CD4-positive, alpha-beta T cell treated with Interferon gamma for 1 hour (primary cell): ENCODE measurements at regions not wholly inside any gene's neighbourhood (a gene's known extent, or its start where the extent isn't known, plus 50 kb on each side); places are given as distances from the start of the nearest gene placed in this dataset.

Experiments
- DNase-seq: peaks from one replicate; pipeline ENCODE4 v3.0.0-alpha.2; 2020

DNA sequence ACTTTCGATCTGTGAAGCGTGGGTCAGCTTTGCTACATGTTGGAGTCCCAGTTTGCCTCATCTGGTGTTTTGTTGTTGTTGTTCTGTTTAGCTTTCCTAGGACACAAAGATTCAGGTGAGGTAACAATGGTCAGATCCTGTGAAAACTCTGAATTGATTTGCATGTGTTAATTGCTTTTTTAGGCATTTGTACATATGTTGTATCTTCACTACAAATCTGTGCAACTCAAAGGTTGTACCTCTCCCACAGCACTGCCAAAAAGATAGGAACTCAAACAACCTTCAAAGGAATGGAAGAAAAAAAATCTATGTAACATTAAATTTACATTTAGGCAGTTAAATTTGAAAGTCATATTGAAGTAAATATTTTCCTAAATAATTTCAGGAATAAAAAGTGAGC is 518.5 kb upstream of the TENM4 start:
- no peak for DNase-seq

DNA sequence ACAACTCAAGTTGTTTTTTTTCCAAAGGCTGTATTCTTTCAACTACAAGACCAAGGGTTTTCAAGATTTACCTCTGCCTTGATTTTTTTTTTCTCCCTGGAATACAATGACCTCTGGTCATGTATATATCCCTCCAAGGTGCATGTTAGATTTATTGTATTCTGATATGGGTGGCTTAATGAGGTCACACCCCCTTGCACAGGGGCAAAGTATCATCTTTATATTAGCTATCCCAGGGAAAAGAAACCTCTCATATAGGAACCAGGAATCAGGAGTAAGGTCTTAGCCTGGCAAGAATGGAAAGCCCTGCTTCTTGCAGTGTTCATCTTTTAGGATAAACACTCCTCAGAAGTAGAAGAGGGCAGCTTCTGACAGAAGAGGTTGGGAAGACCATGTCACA is 516.9 kb upstream of the TENM4 start:
- no peak for DNase-seq

DNA sequence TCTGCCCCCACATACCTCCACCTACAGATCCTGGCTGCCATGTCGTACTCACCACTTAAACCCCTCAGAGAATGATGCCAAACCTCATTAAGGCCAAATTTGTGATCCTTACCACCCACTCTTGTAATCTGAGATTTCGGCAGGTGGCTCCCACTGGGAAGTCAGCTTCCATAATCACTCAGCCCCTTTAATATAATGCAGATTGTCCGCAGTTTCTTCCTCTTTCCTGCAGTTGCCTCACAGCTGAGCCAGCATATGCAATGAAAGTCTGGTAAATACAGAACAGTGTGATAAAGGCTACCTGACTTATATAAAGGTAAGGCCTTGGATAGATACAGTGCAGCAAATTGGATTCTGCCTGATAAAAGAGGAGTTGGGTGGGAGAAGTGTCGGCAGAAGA is 515.2 kb upstream of the TENM4 start:
- no peak for DNase-seq

DNA sequence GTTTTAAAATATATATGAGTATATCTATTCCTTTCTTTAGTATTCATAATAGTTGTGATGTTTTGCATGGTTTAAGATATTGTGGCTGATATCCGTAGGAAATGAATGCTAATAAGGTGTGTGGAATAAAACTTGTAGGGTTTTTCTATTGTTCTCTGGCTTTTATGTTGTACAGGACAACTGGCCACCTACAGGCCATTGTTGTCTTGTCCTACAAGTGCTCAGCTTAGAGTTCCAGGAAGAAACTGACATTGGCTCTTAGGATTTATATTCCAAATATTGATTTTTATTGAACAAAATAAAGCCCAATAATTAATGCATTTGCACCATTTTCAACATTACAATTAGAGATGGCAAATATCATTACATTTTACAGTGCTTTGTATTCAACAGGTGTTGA is 512.8 kb upstream of the TENM4 start:
- DNase-seq, result no peak

DNA sequence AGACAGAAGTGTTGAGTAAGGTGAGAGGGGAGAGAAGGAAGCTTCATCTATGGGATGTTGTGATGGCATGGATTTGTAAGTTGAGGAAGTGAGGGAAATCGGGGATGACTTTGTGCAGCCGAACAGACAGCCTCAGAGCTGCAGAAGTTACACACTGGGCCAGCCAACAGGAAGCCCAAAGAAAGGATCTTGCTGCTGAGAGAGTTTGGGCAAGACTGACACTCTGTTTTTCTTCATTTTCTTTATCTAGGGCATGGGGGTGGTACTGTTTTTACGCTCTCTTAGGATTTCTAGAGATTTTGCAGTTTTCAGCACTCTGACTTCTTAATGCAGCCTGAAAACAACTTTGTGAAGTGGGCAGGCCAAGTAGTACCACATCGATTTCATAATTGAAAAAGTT is 509.9 kb upstream of the TENM4 start:
- no peak for DNase-seq

DNA sequence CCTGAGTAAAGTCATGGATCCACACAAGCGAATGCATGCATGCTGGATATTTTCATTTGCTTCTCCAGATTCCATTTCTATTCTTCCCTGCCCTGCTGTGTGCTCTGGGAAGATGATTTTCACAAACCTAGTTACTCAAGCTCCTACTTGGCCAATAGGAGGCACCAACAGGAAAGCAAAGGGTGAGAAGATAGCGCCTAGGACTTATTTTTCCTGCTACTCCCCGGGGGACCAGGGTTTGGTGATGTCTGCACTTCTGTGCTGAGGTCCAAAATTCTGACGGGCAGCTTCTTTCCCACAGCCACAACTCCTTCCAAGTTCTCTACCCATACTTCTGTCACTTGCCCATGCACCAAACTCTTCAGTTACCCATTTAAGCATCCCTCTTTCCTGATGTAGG is 509.3 kb upstream of the TENM4 start:
- DNase-seq, result no peak

DNA sequence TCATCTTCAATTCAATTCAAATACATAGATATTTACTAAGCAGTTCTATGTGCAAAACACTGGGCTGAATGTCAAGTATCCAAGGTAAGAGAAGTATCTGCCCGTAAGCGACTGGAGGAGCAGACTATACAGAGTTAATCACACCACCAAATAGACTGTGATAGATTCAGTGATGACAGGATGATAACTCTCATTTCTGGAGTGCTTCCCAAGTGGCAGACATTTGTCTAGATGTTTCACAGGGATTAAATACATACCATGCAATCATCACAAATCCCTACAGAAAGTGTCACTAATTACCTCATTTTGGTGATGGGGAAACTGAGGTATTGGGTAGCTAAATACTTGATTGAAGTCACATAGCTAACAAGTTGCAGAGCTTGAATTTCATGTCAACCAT is 508.7 kb upstream of the TENM4 start:
- DNase-seq, result no peak

DNA sequence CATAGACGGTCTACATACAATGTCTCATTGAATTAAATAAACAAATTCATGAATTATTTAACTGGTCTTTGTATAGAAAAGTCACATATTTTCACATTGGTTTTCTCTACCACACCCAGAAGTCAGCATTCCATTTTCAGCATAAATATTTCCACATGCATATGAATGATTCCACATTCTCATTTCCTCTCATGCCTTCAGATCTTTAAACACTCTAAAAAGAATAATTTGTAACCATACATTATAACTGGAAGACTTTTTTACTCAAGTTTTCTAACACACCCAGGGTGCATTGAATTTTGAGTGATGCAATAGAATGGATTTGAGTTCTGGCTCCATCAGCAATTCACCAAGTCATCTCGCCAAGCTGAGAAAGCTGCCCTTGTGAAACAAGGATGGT is 501.8 kb upstream of the TENM4 start:
- no peak for DNase-seq

DNA sequence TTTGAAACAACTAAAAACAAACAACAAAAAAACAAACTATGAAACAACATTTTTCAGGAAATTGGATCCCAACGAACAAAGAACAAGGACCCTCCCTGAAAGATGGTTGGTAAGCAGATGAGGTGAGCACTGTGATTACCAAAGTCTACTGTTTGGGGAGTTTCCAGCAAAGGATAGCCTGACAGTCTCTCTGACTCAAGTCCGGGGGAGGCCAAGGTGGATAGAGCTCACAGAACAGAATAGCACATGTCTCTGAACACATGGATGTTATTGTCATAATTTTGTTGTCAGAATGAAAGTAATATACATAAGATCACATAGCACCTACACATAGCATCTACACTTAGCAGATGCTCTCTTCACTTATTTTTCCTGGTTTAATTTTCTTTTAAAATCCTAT is 501.3 kb upstream of the TENM4 start:
- DNase-seq, result no peak

DNA sequence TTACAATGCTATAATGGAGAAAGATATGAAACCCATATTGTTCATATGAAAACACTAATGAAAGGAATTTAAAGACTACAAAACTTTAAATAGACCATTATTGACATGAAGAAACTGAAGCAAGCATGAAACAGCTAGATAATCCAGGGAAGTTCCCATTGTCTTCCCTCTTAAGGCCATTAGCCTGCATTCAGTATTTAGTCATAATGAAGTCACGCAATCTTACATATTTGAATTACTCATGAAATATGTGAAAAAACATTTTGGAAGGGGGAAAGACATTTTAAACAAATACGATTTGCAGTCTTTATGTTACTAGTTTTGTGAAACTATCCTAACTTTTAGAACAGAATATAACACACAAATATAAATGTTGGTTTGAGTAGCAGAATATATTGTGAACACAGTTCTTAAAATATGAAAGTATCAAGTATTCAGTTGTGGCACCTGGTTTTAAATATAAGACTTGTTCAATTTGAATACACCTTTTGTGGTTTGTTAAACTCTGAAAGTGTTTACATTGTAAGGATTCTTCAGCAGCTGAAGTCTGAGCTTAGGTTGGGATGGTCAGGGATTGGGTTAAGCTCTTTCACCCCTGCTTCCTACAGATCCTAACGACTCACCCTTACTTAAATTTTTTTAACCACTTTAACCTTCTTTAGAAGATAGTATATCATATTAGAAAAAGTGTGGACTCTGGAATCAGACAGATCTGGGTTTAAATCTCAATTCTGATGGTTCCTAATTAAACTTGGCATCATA is 500.3 kb upstream of the TENM4 start:
- DNase-seq, result no peak

DNA sequence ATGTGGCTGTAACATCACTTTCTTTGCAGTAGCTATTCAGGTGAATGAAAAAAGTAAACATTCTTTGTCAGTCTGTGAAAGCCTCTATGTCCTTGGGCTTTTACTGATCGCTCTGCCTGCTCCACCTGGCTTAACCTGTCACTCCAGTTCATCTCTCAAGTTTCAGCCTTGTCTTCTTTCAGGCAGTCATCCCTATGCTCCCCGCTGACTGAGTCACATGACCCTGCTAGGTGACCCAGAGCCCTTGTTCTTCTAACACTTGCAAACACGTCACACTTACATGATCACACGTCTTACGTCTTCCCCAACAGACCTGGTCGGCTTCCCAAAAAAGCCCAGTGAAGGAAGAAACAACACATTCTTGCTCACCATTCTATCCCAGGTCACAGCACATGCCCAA is 499.3 kb upstream of the TENM4 start:
- DNase-seq, result no peak

DNA sequence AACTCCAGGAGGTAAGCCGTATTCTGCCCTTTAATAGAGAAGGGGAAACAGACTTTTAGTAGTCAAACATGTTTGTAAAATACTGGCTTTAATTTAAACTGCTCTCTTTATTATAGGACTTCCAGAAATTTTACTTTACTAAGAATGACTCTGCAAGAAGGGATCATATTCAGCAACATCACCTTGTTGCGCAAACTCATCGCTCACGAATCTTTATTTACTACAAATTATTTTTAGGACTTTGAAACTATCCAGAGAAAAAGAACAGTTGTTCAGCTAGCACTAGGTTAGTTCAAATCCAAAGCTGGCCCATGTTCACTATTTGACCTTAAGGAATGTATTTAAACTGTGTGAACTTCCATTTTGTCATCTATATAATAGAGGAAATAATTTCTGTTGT is 498.3 kb upstream of the TENM4 start:
- DNase-seq, result no peak

DNA sequence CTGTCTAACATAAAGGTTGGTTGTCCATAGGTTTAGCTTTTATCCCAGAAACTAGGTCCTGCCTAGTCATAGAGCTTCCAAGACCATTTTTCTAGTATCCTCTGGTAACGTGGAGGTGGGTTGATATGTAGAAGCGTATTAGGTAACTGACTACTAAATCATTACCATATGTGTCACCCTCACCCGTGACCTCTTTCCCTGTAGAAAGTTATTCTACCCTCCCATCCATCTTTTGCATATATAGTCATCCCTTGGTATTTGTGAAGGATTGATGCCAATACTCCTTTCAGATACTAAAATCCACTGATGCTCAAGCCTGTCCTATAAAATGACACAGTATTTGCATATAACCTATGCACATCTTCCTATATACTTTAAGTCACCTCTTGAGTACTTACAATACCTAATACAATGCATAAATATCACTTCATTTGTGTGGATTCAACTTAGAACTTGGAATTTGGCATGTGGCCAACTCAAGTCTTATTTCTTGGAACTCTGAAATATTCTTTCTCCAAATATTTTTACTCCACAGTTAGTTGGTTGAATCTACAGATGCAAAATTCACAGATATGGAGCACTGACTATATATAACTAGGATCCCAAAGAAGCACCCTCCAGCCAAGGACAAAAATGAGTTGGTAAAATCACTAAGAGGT is 497.0 kb upstream of the TENM4 start:
- DNase-seq, result no peak

DNA sequence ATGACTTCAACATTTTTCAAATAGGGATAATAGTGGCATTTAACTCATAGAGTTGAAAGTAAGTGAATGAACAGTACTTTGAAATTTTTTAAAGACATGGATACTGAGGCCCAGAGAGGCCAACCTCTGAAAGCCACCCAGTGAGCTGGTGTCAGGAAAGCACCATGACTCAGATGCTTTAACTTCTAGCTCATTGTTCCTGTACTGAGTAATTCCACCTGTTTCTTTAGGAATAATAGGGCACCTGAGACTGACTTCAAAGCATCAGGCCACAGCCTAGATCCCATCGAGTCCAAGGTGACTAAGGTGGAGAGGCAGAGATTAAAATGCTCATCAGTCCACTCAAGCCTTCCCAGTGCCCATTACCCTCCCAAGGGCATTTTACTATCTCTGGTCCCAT is 491.8 kb upstream of the TENM4 start:
- no peak for DNase-seq

DNA sequence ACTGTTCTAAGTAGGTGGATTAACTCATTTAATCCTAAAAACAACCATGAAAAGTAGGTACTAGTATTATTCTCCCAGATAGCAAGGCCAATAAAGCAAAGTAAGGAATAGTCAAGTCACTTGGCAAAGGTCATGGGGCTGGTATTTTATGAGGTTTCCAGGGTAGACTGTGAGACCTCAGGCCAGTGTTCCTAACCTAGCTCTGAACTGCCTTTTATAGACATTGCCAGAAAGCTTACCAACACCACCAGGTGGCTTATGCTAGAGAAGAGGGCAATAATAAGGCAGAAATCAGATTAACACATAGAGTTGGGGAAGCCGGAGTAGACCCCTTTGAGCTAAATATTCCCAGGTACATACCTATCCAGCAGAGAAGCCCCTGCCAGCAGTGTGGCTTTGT is 490.9 kb upstream of the TENM4 start:
- DNase-seq, result no peak

DNA sequence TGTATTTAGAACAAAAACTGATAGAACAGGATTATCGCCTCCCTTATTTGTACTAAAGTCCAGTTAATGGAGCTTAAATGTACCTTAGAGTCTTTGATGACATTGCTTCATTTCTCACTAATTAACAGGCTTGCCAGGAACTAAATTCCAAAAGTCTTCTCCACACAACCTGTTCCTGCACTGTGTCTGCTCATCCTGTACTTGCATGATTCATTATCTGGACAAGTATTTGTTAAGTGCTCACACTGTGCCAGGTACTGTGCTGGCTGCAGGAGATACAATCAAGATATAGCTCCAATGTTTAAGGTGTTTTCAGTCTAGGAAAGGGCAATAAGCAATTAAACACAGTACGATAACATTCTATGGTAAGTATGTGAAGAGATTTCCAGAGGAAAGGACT is 485.9 kb upstream of the TENM4 start:
- no peak for DNase-seq

DNA sequence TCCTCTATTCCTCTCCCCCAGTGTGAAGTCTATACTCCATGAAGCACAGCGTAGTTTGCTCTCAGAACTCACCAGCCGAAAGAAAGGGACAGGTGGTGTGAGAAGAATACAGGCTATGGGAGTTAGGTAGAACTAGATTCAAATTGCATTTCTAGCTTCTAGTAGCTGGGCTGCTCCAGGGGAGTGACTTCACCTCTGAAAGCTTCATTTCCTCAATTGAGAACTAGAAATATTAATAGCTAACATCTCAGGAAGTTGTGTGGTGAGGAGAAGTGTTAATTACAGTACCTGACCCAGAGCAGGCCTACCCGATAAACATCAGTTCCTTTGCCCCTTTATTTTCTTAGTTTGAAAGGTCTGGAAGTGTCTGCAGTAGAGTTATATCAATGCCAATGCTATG is 484.7 kb upstream of the TENM4 start:
- DNase-seq, result no peak

DNA sequence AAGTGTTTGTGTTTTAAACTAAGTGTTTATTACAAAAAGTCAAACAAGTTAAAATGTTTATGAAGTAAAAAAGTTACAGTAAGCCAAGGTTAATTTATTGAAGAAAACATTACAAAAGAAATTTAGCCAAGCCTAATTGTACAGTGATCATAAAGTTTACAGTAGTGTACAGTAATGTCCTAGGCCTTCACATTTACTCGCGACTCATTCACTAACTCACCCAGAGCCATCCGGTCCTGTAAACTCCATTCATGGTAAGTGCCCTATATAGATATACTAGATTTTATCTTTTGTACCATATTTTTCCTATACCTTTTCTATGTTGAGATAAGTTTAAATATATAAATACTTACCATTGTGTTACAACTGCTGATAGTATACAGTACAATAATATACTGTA is 481.8 kb upstream of the TENM4 start:
- no peak for DNase-seq

DNA sequence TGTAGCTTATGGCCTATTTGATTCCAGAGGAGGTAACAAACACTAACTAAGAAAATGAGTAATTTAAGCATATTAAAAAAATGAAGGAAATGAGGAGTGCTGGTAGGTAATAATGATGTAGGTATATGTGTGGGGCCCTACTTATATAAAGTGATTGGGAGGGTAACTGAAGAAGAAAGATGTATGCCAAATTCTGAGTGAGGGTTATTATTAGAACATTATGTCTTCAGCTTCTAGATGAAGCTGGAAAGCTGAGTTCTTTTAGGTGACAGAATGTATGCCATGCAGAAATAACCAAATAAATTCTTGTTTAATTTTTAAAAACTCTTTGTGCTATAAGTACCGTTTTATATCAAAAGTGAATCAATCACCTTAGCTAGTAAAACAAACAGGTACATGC is 479.6 kb upstream of the TENM4 start:
- no peak for DNase-seq

DNA sequence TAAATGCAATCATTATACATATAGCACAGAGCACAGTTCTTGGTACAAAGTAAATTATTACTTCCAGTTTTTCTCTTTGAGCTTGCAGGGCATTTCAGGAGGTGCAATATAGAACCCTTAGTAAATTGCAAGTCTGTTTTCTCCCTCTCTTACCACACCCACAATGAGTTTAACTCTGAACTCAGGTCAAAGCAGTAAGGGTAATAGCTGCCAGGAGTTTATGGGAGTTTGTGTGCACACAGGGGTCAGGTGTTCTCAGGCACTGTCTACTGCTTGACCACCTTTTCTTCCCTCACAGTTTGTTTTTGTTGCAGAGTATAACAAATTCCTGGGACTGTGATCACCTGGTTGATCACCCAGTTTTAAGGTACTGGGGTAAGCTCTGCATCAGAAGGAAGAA is 478.5 kb upstream of the TENM4 start:
- no peak for DNase-seq

DNA sequence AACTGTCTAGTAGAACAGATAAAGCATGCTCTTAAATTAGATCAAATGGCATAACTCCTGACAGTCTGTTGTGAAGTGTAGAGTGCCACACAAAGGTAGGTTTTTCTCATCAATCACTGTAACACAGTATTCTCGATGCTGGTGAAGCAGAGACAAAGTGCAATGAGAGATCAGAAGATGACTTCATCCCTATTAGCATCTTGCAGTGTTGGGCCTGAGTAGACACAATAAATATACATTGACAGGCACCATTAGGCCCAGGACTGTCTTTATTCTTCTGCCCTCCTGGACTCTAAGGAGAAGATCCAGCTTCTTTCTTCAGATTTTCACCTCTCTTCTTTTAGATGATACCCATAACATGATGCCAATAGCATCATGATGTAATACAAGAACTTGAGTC is 478.0 kb upstream of the TENM4 start:
- no peak for DNase-seq

DNA sequence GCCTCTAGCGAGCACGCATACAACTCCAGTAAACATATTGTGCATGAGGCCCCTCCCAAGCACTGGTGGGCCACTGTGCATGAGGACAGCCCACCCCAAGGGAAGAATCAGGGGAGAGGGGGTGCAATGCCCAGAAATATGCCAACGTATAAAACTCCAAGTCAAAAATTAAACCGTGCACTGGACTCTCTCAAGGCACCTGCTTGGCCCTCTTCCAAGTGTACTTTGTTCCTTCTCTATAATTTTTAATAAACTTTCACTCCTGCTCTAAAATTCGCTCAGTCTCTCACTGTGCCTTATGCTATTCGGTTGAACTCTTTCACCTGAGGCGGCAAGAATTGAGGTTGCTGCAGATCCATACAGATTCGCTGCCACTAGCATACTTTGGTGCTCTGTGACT is 465.3 kb upstream of the TENM4 start:
- no peak for DNase-seq

DNA sequence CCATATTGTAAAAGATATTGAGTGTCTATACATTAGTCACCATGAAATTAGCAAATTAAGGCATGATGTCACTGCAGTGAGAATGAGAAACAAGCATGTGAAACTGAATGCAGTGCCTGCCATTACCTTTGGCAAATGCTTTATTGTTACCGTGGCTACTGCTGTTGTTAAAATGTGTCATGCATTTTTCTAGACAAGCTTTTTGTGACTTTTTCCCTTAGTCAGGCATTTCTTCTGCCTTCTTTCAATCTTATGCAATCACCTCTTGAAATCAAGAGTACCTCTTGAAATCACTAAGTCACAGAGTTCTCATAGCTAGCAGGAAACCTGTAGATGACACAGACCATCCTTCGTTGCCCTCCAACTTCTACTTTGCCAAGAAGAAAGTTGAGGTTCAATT is 461.7 kb upstream of the TENM4 start:
- no peak for DNase-seq

DNA sequence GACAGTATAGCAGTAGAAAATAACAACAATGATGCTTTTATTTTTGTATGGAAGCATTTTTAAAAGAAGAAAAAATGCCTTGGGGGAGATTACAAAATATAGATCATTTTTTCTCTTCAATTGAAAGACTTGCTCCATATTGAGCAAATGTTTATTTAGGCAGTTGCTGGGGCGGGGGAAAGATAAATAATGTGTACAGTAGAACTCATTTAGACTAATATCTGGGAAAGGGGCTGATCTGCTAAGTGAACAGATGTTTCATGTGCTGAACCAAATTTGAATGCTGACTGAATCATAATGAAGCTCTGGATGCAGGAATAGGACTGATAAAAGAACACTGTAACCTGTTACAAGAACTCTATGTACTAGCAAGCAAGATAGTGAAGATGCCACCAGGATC is 457.1 kb upstream of the TENM4 start:
- DNase-seq, result no peak

DNA sequence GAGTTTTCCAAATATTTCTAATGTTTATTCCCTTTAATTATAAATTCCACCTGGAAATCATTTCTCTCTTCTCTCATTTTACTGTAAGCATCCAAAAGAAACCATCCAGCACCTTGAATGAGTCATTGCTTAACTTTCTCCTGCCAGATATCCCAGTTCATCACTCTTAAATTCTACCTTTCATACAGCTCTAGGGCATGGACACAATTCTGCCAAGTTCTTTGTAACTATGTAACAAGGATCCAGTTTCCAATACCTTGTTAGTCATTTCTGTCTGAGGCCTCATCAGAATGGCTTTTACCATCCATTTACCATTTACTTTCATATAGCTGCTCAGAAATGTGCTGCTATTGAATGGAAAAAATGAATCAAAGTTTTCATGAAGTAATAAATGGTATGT is 455.4 kb upstream of the TENM4 start:
- no peak for DNase-seq
